PC-9 (cell line): ENCODE measurements at regions not wholly inside any gene's neighbourhood (a gene's known extent, or its start where the extent isn't known, plus 50 kb on each side); places are given as distances from the start of the nearest gene placed in this dataset.

Experiments used
- EZH2 ChIP-seq: fragments of 200-600 bp; sonication (generic); IDR thresholded peaks from 2 replicates; pipeline ENCODE4 v1.8.0; 2017; ENCODE audit warnings: antibody characterized with exemption, low read depth
- TF ChIP-seq, protein P1 (sequence below): fragments of 200-600 bp; sonication (generic); conservative IDR thresholded peaks from 2 replicates; pipeline ENCODE4 v1.6.1; 2017; ENCODE audit warnings: mixed run types, antibody characterized with exemption, mild to moderate bottlenecking, moderate library complexity

DNA sequence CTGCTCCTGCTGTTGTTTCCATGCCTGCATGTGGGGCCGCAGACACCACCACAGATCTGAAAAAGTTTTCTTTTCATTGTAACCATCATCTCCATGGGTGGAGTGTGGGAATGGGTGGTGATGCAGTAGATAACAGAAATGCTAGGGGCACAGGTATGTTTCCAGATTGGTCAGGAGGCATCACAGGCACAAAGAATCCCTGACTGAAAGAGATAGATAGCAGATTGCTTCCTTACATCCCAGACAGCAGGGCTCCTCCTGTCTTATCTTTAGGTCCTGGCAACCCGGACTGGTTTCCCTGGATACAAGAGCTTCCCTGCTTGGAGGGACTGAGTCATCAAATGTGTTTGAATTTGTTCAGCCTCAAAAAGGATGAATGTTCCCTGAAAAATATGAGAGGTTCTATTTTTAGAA is 1937.6 kb downstream of the PCDH9 start:
- TF ChIP-seq, protein P1, sequence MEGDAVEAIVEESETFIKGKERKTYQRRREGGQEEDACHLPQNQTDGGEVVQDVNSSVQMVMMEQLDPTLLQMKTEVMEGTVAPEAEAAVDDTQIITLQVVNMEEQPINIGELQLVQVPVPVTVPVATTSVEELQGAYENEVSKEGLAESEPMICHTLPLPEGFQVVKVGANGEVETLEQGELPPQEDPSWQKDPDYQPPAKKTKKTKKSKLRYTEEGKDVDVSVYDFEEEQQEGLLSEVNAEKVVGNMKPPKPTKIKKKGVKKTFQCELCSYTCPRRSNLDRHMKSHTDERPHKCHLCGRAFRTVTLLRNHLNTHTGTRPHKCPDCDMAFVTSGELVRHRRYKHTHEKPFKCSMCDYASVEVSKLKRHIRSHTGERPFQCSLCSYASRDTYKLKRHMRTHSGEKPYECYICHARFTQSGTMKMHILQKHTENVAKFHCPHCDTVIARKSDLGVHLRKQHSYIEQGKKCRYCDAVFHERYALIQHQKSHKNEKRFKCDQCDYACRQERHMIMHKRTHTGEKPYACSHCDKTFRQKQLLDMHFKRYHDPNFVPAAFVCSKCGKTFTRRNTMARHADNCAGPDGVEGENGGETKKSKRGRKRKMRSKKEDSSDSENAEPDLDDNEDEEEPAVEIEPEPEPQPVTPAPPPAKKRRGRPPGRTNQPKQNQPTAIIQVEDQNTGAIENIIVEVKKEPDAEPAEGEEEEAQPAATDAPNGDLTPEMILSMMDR, result no peak
- TF ChIP-seq EZH2, result no peak
